ENCODE measurements at regions not wholly inside any gene's neighbourhood (a gene's known extent, or its start where the extent isn't known, plus 50 kb on each side); places are given as distances from the start of the nearest gene placed in this dataset.

DNA sequence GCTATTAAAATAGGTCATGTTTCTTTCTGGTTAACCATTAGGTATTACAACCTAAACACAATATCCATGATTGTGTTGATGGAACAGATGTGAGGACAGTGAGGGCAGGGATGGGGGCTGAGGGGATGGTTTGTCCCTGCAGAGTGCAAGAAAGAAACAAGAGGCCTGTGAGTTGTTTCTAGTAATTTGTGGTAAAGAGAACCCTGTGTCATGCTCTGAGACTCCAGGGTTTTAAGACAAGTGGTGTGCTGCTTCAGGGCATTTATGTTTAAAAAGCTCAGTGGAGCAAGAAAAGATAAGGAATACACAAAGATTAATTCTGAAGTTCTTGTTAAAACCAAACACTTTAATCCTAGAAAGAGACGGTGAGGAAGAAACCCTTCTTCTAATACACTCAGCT, 656.5 kb downstream of the TLE1 start:
- TF ChIP-seq CTCF (conservative IDR thresholded peaks at IDR 0.05) (no peak), EZH2 (IDR thresholded peaks at IDR 0.05; ENCODE audit: low read depth) (no peak)
